ENCODE measurements at regions not wholly inside any gene's neighbourhood (a gene's known extent, or its start where the extent isn't known, plus 50 kb on each side); places are given as distances from the start of the nearest gene placed in this dataset.

- TF ChIP-seq CTCF (conservative IDR thresholded peaks at IDR 0.05), result no peak
Measured at GRCh38 chr4:145406970-145407369, 74.7 kb upstream of the SMAD1 start.

More at GRCh38 chr4:145406970-145407369, 74.7 kb upstream of the SMAD1 start:
- no peak overlapping the region for H2BK120ac ChIP-seq (ENCODE audit: low read depth, low read length, poor library complexity, severe bottlenecking)
- Mint-ChIP-seq H3K27ac (no peak overlapping the region), H3K27me3 (ENCODE audit: low read depth) (peaks cover 2% of the 10 kb centered on the region; the same call in 1 of the 2 replicates), H3K36me3 (ENCODE audit: insufficient read depth in 1 of 3, low read depth in 3 of 3) (no peaks in the 10 kb centered on the region; a peak in 1 of 7 replicates), H3K4me1 (peaks cover 0 to 5% of the 10 kb centered on the region in 2 experiments; a peak in 2 of 4 replicates), H3K4me3 (no peak overlapping the region), H3K9me3 (peaks cover 0 to 3% of the 10 kb centered on the region in 2 experiments; a peak in 1 of 5 replicates)
- H3K9me3 ChIP-seq (ENCODE audit: control insufficient read depth, low read depth, low read length), result no peaks in the 10 kb centered on the region
- DNase-seq, result no peak
- H3K79me2 ChIP-seq (ENCODE audit: insufficient read depth, low read length), result no peaks in the 10 kb centered on the region
- H4K8ac ChIP-seq (replicated peaks; ENCODE audit: insufficient read length, low read depth, low read length), result no peak overlapping the region
- no peak overlapping the region for H2AK5ac ChIP-seq (ENCODE audit: insufficient read length, low read length)
- no peaks in the 10 kb centered on the region for H3K27me3 ChIP-seq (ENCODE audit: insufficient read depth, low read length)
- no peak overlapping the region for H3K27ac ChIP-seq (ENCODE audit: insufficient read length, low read depth, low read length)
- no peak overlapping the region for H2BK5ac ChIP-seq (ENCODE audit: insufficient read length, low read length)
- no peak overlapping the region for H2BK20ac ChIP-seq (ENCODE audit: low read depth, low read length, poor library complexity, severe bottlenecking)
- H3K4me2 ChIP-seq (ENCODE audit: insufficient read depth, insufficient read length, low read length), result no peak overlapping the region
- H4K5ac ChIP-seq (ENCODE audit: insufficient read length, low read depth, low read length), result no peak overlapping the region
- no peaks in the 10 kb centered on the region for H3K79me1 ChIP-seq (ENCODE audit: insufficient read depth, low read depth, low read length, poor library complexity, severe bottlenecking)
- H2AFZ ChIP-seq (ENCODE audit: low read length), result no peak overlapping the region
- no peak overlapping the region for H3K4ac ChIP-seq (ENCODE audit: low read depth, low read length)
- H4K20me1 ChIP-seq (ENCODE audit: control insufficient read depth, insufficient read depth, insufficient read length), result no peaks in the 10 kb centered on the region
- no peak overlapping the region for H3K56ac ChIP-seq (ENCODE audit: insufficient read length, low read depth, low read length)
- no peak overlapping the region for H2BK15ac ChIP-seq (ENCODE audit: low read depth, low read length)
- no peak overlapping the region for H3K9ac ChIP-seq (ENCODE audit: extremely low read depth, insufficient read length, low read length)
- H3K23me2 ChIP-seq (ENCODE audit: insufficient read length, low read depth, low read length, poor library complexity, severe bottlenecking), result no peaks in the 10 kb centered on the region
- no peak overlapping the region for H3K23ac ChIP-seq (ENCODE audit: insufficient read length, low read depth, low read length)
- H4K91ac ChIP-seq (ENCODE audit: insufficient read length, low read depth, low read length), result no peak overlapping the region
- no peak overlapping the region for H3K14ac ChIP-seq (ENCODE audit: insufficient read depth, low read length)
- H3K18ac ChIP-seq (ENCODE audit: insufficient read length, low read depth, low read length), result no peak overlapping the region
- H3T11ph ChIP-seq (ENCODE audit: low read length), result no peak overlapping the region
- H3K4me1 ChIP-seq (ENCODE audit: insufficient read depth, low read length), result no peaks in the 10 kb centered on the region
- H2BK12ac ChIP-seq (ENCODE audit: insufficient read length, low read depth, low read length), result no peak overlapping the region
